Stimulated activated naive CD8-positive, alpha-beta T cell treated with anti-CD3 and anti-CD28 coated beads, Interleukin-15, Interleukin-2, amounts not matched to agents 100 U/mL and 50 U/mL, for 24 hours (primary cell): ENCODE measurements at regions not wholly inside any gene's neighbourhood (a gene's known extent, or its start where the extent isn't known, plus 50 kb on each side); places are given as distances from the start of the nearest gene placed in this dataset.

Experiments used
- ATAC-seq: fragments of 150-1000 bp; cut with Tn5 transposase; one replicate; pipeline ENCODE4 v1.10.0; 2021
- DNase-seq: peaks from one replicate; pipeline ENCODE4 v3.0.0; 2021

- DNase-seq (no peak), ATAC-seq (no peak)
Observed at GRCh38 chr2:196361606-196362326, 190.4 kb upstream of the STK17B start.

DNA sequence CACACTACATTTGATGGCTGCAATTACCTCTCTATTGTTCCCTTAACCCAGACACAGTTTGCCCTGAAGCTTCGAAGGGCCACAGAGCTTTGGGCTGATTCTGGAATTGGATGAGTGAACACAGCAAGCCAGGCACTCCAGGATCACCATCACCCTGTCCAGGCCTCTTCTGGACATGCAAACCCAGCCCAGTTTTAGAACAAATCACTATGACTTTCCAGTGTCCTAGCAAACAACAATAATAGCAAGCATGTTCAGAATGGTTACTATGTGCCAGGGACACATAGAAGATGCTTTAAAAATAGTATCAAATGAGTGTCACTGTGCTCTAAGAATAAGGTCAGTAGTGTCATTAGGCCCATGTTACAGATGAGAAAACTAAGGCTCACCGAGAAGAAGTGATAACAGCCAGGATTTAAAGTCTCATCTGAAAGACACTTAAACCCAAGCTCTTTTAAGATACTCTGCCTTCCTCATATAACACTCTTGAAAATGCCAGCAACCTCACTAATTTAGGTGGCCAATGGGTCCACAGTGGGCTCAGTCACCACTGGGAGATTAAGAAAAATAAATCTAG, 191.7 kb upstream of the STK17B start:
- no peak for ATAC-seq
- DNase-seq = no peak

- DNase-seq = no peak
- ATAC-seq = no peak
Observed at GRCh38 chr2:196365145-196365544, 193.8 kb upstream of the STK17B start.

GRCh38 chr2:196365923-196366322, 194.5 kb upstream of the STK17B start:
- DNase-seq (no peak), ATAC-seq (no peak)

DNA sequence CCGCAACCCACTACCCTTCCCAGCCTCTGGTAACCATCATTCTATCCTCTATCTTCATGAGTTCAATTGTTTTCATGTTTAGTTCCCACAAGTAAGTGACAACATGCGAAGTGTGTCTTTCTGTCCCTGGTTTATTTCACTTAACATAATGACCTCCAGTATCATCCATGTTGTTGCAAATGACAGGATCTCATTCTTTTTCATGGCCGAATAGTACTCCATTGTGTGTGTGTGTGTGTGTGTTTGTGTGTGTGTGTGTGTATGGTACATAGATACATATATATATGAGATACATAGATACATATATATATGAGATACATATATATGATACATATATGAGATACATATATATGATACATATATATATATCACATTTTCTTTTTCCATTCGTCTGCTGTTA, 196.3 kb upstream of the STK17B start:
- DNase-seq = no peak
- no peak for ATAC-seq

- ATAC-seq (no peak), DNase-seq (no peak)
Observed at GRCh38 chr2:196368546-196369225, 197.3 kb upstream of the STK17B start.

DNA sequence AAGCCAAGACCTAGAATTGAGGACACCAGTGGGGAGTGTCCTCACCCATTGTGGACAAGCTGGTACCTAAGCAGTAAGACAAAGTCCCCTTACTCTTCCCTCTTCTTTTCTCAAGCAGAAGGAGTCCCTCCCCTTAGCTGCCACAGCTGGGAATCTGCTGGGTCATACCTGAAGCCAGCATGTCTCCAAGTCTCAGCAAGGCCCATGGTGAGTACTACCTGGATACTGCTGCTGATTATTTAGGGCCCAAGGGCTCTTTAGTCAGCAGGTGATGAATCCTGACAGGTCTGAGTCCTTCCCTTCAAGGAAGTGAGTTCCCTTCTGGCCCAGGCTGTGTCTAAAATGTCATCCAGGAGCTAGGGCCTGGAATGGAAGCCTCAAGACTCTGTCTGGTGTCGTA, 198.6 kb upstream of the STK17B start:
- ATAC-seq (no peak), DNase-seq (no peak)

GRCh38 chr2:196370381-196370780, 199.0 kb upstream of the STK17B start:
- ATAC-seq = no peak

DNA sequence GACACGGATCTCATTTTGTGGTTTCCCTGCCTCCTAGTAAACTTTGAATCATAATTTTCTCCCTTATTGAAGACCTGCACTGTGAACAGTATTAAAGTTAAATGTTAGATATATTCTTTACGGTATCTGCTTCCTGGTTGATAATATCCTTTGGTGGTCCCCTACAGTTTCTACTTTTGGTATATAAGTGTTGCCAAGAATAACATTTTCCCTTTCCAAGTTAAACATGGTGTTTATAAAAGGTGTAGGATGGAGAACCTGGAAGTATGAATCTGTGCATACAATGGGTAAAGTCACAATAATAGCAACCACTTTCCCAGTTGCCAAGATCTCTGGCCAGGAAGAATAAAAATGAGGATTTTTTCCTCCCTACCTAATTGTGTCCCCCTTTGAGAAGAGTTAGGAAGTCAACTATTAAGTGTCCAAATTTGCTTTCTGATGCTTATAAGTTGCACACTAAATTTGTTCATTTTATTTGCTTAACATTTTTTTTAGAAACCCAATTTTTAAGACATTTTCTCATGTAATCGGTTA, 201.0 kb upstream of the STK17B start:
- ATAC-seq = no peak
- DNase-seq = no peak

More at GRCh38 chr2:196370381-196370780, 199.0 kb upstream of the STK17B start:
- no peak for DNase-seq

DNA sequence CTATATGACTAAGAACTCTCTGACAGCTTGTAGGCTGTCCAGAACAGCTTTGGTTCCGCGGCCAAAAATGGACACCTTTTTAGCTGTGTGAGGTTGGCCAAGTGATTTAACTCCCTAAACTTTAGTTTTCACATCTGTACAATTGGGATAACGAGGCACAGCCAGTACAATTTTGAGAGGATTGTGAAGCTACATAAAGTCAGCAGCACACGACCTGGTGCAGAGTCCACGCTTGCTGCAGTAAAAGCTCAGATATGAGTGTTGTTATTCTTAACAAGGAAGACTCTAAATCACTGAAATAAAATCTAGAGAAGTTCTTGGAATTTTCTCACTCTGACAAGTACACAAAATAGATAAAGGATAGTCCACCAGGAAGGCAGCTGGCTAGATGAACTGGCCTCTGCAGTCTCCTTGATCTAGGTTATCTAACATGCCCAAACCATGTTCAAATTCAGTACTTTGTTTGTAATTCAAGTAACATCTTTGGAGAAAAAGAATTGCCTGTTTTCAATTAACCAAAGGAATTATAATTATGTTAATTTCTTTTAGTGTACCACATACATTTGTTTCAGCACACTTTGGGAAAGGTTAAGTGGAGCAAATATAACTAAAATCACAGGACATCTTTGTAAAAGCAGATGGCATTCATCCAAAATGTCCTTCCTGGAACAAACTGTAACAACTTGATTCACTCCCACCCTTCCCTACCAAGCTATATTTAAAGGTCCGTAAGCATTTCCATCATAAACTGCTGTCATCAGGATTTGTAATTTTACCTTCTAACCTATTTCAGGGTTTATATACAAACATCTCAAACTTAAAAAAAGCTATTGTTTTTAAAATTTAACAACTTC, 201.7 kb upstream of the STK17B start:
- DNase-seq = no peak
- no peak for ATAC-seq

DNA sequence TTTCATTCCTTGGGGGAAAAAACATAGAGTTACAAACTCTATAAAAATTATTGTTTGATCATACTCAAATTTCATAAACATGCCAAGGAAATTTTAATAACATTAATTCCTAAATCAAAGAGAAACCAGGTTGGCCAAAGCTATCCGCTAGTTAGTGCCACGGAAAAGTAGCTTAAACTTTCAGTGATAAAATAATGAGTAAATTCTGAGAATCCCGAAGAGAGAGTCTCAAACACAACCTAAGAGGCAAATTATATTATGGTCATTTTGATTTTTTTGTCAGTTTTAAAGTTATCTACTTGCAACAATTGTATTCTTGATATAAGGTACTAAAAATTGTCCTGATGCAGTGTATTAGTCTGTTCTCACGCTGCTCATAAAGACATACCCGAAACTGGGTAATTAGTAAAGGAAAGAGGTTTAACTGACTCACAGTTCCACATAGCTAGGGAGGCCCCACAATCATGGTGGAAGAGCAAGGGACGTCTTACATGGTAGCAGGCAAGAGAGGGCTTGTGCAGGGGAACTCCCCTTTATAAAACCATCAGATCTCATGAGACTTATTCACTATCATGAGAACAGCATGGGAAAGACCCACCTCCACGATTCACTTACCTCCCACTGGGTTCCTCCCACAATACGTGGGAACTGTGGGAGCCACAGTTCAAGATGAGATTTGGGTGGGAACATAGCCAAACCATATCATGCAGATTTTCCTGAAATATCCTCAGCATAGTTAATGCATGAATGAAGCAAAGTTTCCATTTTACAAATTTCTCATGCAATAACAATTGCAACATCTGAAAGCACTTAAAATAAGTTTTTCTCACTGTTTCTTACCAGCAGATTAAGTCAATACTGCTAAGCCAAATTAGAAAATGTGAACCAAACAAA, 205.9 kb upstream of the STK17B start:
- ATAC-seq (peak; percentile 80), DNase-seq (peak; percentile 38)

- no peak for DNase-seq
- no peak for ATAC-seq
Observed at GRCh38 chr2:196379600-196379999, 208.2 kb upstream of the STK17B start.

- no peak for DNase-seq
- no peak for ATAC-seq
Observed at GRCh38 chr2:196380098-196380497, 208.7 kb upstream of the STK17B start.

DNA sequence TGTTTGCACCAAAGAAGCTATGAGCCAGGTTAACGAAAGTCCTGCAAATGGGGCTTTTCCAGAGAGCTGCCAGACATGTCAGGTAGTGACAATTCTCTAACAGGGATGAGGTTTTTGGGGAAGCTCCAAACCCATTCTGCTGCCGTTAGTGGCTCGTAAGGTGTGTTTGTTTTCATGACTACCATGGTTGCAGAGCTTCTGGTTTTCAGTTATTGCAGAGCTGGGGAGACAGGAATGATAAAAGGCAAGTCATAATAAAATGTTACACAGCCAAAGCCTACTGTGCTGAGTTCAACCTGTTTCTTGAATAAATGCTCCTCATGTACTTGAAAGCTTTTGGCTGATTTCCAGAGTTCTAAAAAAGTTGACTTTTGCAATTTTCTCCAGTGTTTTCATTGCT, 209.2 kb upstream of the STK17B start:
- no peak for ATAC-seq
- DNase-seq = no peak

DNA sequence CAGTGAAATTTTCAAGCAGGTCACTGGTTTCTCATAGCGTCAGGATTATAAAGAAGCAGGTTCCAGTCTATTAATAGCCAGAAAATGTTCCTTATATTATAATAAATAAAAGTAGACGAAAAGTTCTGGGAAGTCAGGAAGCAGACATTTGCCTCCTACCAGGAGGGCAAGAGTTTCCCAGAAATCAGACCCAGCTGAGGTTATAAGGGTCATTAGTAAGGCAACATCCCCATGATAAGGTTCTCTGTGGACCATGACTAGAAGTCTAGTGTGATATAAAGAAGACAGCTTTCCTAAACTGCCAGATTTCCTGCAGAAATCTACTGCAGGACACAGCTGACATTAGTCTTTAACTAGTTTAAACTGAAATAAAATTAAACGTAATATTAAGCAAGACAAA, 210.1 kb upstream of the STK17B start:
- ATAC-seq (no peak), DNase-seq (no peak)

- DNase-seq (no peak), ATAC-seq (no peak)
Observed at GRCh38 chr2:196383799-196384198, 212.4 kb upstream of the STK17B start.

GRCh38 chr2:196384729-196385128, 213.4 kb upstream of the STK17B start:
- DNase-seq = no peak
- no peak for ATAC-seq

- ATAC-seq = peak; percentile 81
- no peak for DNase-seq
Observed at GRCh38 chr2:196389670-196390069, 218.3 kb upstream of the STK17B start.

GRCh38 chr2:196390243-196391148, 219.1 kb upstream of the STK17B start:
- ATAC-seq (no peak), DNase-seq (no peak)

- DNase-seq (no peak), ATAC-seq (no peak)
Observed at GRCh38 chr2:196391149-196391479, 219.7 kb upstream of the STK17B start.
